ENCODE measurements at regions not wholly inside any gene's neighbourhood (a gene's known extent, or its start where the extent isn't known, plus 50 kb on each side); places are given as distances from the start of the nearest gene placed in this dataset.
"Not testable (repeated sequence)": the region's sequence is repeated elsewhere in the genome, so short reads cannot be mapped to it uniquely, and the experiment has no call there.

DNA sequence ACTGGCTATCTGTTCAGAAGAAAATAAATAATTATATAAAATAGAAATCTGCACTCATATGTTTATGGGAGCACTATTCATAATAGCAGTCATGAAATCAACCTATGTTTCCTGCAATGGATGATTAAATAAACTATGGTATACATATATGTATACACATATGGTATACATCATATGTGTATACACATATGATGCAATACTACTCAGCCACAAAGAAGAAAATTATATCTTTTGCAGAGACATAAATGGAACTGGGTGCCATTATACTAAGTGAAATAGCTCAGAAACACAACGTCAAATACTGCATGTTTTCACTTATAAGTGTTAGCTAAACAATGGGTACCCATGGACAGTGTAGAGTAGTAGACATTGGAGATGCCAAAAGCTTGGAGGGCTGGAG lies 381.2 kb upstream of the LRFN5 start:
- H3K9me3 ChIP-seq (ENCODE audit: insufficient read depth, low read length), result no peaks in the 10 kb centered on the region
- H2AFZ ChIP-seq (ENCODE audit: low read depth, low read length, severe bottlenecking), result no peak overlapping the region
- TF ChIP-seq, protein P1, sequence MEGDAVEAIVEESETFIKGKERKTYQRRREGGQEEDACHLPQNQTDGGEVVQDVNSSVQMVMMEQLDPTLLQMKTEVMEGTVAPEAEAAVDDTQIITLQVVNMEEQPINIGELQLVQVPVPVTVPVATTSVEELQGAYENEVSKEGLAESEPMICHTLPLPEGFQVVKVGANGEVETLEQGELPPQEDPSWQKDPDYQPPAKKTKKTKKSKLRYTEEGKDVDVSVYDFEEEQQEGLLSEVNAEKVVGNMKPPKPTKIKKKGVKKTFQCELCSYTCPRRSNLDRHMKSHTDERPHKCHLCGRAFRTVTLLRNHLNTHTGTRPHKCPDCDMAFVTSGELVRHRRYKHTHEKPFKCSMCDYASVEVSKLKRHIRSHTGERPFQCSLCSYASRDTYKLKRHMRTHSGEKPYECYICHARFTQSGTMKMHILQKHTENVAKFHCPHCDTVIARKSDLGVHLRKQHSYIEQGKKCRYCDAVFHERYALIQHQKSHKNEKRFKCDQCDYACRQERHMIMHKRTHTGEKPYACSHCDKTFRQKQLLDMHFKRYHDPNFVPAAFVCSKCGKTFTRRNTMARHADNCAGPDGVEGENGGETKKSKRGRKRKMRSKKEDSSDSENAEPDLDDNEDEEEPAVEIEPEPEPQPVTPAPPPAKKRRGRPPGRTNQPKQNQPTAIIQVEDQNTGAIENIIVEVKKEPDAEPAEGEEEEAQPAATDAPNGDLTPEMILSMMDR (IDR thresholded peaks at IDR 0.05; ENCODE audit: insufficient read depth, low read length, poor library complexity, severe bottlenecking), result no peak
- no peak for TF ChIP-seq EZH2phosphoT487 (conservative IDR thresholded peaks at IDR 0.05; ENCODE audit: low read length)
- H3K4me3 ChIP-seq (ENCODE audit: insufficient read depth, low read length, poor library complexity, severe bottlenecking), result no peak overlapping the region
- H4K20me1 ChIP-seq (ENCODE audit: low read depth, low read length), result no peaks in the 10 kb centered on the region
- no peak overlapping the region for H3K9ac ChIP-seq (ENCODE audit: low read length)
- no peak overlapping the region for H3K4me2 ChIP-seq (ENCODE audit: low read depth, low read length, poor library complexity, severe bottlenecking)
- H3K9me2 ChIP-seq (replicated peaks; ENCODE audit: insufficient read depth, low read length), result no peaks in the 10 kb centered on the region
- H3K27me3 ChIP-seq (ENCODE audit: low read length), result no peaks in the 10 kb centered on the region
- H3K36me3 ChIP-seq (ENCODE audit: low read length), result no peaks in the 10 kb centered on the region; the same call in 1 of the 2 replicates
- no peaks in the 10 kb centered on the region for H3K79me2 ChIP-seq (ENCODE audit: insufficient read depth, low read length)
- no peaks in the 10 kb centered on the region for H3F3A ChIP-seq (ENCODE audit: insufficient read depth)
- H3K27ac ChIP-seq (ENCODE audit: low read depth, low read length), result no peak overlapping the region

DNA sequence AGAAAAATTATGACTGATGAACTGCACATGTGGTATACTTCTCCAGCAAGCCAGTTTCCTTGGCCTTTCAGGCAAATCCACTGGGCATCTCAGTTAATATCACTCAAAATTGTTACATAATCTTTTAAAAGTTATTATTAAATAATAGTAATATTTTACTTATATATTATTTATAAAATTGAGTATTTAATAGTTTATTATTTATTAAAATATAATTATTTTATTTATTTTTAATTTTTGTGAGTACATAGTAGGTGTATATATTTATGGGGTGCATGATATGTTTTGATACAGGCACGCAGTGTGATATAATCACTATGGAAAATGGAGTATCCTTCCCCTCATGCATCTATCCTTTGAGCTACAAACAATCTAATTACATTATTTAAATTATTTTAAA lies 384.1 kb upstream of the LRFN5 start:
- no peak overlapping the region for H2AFZ ChIP-seq (ENCODE audit: low read depth, low read length, severe bottlenecking)
- H4K20me1 ChIP-seq (ENCODE audit: low read depth, low read length), result no peaks in the 10 kb centered on the region
- H3K27ac ChIP-seq (ENCODE audit: low read depth, low read length), result no peak overlapping the region
- no peaks in the 10 kb centered on the region for H3K9me3 ChIP-seq (ENCODE audit: insufficient read depth, low read length)
- TF ChIP-seq, protein P1 (IDR thresholded peaks at IDR 0.05; ENCODE audit: insufficient read depth, low read length, poor library complexity, severe bottlenecking), result no peak
- no peak for TF ChIP-seq EZH2phosphoT487 (conservative IDR thresholded peaks at IDR 0.05; ENCODE audit: low read length)
- H3K4me2 ChIP-seq (ENCODE audit: low read depth, low read length, poor library complexity, severe bottlenecking), result no peak overlapping the region
- no peaks in the 10 kb centered on the region for H3F3A ChIP-seq (ENCODE audit: insufficient read depth)
- H3K9me2 ChIP-seq (replicated peaks; ENCODE audit: insufficient read depth, low read length), result no peaks in the 10 kb centered on the region
- no peaks in the 10 kb centered on the region for H3K79me2 ChIP-seq (ENCODE audit: insufficient read depth, low read length)
- no peak overlapping the region for H3K9ac ChIP-seq (ENCODE audit: low read length)
- no peaks in the 10 kb centered on the region; the same call in 1 of the 2 replicates for H3K36me3 ChIP-seq (ENCODE audit: low read length)
- H3K4me3 ChIP-seq (ENCODE audit: insufficient read depth, low read length, poor library complexity, severe bottlenecking), result no peak overlapping the region
- H3K27me3 ChIP-seq (ENCODE audit: low read length), result no peaks in the 10 kb centered on the region

DNA sequence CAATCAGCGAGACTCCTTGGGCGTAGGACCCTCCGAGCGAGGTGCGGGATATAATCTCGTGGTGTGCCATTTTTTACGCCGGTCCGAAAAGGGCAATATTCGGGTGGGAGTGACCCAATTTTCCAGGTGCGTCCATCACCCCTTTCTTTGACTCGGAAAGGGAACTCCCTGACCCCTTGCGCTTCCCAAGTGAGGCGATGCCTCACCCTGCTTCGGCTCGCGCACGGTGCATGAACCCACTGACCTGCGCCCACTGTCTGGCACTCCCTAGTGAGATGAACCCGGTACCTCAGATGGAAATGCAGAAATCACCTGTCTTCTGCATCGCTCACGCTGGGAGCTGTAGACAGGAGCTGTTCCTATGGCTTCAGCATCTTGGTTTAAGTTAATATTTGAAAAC lies 391.7 kb upstream of the LRFN5 start:
- H3K9ac ChIP-seq (ENCODE audit: low read length); H2AFZ ChIP-seq (ENCODE audit: low read depth, low read length, severe bottlenecking); H3K4me2 ChIP-seq (ENCODE audit: low read depth, low read length, poor library complexity, severe bottlenecking); H4K20me1 ChIP-seq (ENCODE audit: low read depth, low read length); H3K27me3 ChIP-seq (ENCODE audit: low read length); H3K36me3 ChIP-seq (ENCODE audit: low read length); H3K27ac ChIP-seq (ENCODE audit: low read depth, low read length); H3K9me2 ChIP-seq (replicated peaks; ENCODE audit: insufficient read depth, low read length); H3K9me3 ChIP-seq (ENCODE audit: insufficient read depth, low read length); H3K4me3 ChIP-seq (ENCODE audit: insufficient read depth, low read length, poor library complexity, severe bottlenecking); H3F3A ChIP-seq (ENCODE audit: insufficient read depth); H3K79me2 ChIP-seq (ENCODE audit: insufficient read depth, low read length): not testable (repeated sequence)

DNA sequence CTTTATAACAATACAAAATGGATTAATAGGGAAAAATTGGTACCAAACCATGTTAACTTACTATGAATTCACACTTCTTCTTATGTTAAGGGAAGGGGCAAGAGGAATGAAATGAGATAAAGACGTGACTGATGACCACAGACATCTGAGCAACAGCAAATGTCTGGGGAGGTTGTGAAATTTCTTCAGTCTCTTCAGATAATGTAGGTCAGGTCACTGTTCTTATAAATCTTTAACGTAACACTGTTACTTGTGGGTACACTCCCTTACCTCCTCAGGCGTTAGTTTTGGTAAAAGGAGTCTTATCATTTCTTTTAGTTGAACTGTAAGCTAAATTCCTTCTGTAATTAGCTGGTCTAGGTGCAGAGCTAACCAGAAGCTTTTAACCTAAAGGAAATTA lies 405.0 kb upstream of the LRFN5 start:
- TF ChIP-seq EZH2phosphoT487 (conservative IDR thresholded peaks at IDR 0.05; ENCODE audit: low read length), result no peak
- TF ChIP-seq, protein P1 (IDR thresholded peaks at IDR 0.05; ENCODE audit: insufficient read depth, low read length, poor library complexity, severe bottlenecking), result no peak
- no peak overlapping the region for H3K4me3 ChIP-seq (ENCODE audit: insufficient read depth, low read length, poor library complexity, severe bottlenecking)
- H3K27me3 ChIP-seq (ENCODE audit: low read length), result no peaks in the 10 kb centered on the region
- H3K4me2 ChIP-seq (ENCODE audit: low read depth, low read length, poor library complexity, severe bottlenecking), result no peak overlapping the region
- no peak overlapping the region for H2AFZ ChIP-seq (ENCODE audit: low read depth, low read length, severe bottlenecking)
- H3K9ac ChIP-seq (ENCODE audit: low read length), result no peak overlapping the region
- H3K27ac ChIP-seq (ENCODE audit: low read depth, low read length), result no peak overlapping the region
- H4K20me1 ChIP-seq (ENCODE audit: low read depth, low read length), result no peaks in the 10 kb centered on the region
- H3K9me2 ChIP-seq (replicated peaks; ENCODE audit: insufficient read depth, low read length), result no peaks in the 10 kb centered on the region
- no peaks in the 10 kb centered on the region for H3K79me2 ChIP-seq (ENCODE audit: insufficient read depth, low read length)
- H3K9me3 ChIP-seq (ENCODE audit: insufficient read depth, low read length), result no peaks in the 10 kb centered on the region
- H3F3A ChIP-seq (ENCODE audit: insufficient read depth), result no peaks in the 10 kb centered on the region
- no peaks in the 10 kb centered on the region for H3K36me3 ChIP-seq (ENCODE audit: low read length)
